GM19397 (cell line): ENCODE measurements at regions not wholly inside any gene's neighbourhood (a gene's known extent, or its start where the extent isn't known, plus 50 kb on each side); places are given as distances from the start of the nearest gene placed in this dataset.

Experiments used
- ATAC-seq: cut with Tn5 transposase; IDR thresholded peaks from one replicate; pipeline ENCODE4 v1.9.1; 2021; ENCODE audit warnings: mild to moderate bottlenecking, moderate library complexity; ENCODE audit not compliant: unreplicated experiment

DNA sequence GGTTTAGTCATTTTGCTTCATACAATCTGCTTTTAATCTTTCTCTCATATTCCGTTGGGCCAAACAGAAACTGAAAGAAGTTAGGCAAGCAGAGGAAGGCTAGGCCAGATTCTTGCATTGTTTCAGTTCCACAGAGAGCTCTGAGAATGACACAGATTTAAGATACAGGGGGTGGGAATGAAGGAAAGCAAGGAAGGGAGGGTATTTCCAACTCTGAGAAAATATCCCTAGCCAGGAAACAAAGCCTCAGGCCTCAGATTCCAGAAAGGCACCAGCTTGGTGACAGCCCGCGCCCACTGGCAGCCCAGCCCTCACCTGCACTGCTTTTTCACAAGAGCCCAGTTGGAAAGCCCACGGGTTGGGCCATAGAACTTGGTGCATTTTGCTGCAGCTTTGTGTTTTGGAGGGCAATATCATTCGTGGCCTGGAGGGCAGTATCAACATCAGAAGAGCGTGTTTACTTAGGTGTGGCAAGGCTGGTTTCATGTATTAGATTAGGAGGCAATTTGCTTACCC, 63.5 kb downstream of the ENC1 start:
- ATAC-seq: peak; percentile 50

DNA sequence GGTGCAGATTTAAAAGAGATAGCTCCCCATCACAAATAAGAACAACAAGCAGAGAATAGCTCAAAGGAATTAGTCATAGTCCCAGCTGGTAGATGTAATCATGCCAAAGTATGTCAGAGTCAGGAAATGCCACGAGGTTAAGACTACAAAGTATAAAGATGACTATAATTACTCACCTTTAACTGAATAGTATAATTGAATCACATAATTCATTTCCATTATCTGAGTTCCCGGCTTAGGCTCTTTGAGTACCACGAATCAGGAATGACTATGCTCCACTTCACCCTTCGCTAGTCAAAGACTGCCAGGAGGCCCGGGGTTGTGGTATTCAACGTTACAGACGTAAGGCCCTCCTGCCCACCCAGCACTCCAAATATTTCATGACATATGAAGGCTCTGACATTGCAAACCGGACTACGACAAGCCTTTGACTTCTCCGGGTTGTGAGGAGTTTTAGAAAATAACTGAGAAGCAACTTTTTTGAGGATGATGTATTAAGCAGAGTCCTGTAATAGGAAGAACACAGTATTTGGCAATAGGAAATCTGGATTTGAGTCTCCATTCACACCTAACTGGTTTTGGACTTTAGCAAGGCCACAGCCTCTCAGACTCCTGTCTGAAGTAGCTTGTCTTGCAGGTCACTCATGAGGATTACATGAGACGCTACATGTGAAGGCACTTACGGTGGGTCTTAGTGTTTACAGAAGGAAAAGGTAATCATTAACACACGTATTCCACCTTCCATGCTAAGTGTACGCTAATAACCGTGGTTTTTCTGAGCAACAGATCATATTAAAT, 64.6 kb downstream of the ENC1 start:
- ATAC-seq: no peak

DNA sequence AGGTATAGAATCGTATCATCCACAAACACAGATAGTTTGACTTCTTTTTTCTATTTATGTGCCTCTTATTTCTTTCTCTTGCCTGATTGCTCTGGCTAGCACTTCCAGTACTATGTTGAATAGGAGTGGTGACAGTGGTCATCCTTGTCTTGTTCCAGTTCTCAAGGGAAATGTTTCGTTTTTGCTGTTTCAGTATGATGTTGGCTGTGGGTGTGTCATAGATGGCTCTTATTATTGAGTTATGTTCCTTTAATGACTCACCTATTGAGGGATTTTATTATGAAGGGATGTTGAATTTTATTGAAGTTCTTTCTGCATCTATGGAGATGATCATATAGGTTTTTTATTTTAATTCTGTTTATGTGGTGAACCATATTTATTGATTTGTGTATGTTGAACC, 70.3 kb downstream of the ENC1 start:
- ATAC-seq: no peak

DNA sequence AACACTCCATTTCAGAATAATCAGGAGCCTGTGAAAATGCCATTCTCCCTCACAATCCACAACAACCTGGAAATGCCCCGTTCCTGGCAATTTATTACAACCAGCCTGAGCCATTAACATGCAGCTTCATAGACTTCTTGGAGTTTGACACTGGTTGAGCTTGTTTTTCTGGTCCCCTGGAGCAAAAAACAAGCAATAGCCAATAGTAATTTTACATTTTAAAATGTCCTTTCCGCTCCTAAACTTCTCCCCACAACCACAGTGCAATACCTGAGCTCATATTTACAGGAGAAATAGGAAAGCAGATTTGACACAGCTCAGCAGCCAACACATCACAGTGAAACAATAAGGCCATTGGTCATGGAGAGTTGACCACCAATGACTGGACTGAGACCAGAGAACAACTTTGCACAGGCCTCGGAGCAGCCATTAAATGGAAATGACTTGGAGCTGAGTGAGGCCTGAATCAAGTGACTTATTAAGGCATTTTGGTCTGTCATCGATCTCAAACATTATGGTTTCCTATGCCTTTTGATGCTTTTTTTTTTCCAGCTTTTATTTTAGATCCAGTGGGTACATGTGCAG, 73.0 kb downstream of the ENC1 start:
- ATAC-seq: no peak

DNA sequence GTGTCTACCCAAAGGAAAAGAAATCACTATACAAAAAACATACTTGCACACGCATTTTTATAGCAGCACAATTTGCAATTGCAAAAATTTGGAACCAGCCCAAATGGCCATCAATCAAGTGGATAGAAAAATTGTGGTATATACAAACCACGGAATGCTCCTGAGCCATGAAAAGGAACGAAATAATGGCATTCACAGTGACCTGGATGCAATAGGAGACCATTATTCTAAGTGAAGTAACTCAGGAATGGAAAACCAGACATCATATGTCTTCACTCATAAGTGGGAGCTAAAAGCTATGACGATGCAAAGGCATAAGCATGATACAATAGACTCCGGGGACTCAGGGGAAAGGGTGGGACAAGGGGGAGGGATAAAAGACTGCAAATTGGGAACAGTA, 78.4 kb downstream of the ENC1 start:
- no peak for ATAC-seq

DNA sequence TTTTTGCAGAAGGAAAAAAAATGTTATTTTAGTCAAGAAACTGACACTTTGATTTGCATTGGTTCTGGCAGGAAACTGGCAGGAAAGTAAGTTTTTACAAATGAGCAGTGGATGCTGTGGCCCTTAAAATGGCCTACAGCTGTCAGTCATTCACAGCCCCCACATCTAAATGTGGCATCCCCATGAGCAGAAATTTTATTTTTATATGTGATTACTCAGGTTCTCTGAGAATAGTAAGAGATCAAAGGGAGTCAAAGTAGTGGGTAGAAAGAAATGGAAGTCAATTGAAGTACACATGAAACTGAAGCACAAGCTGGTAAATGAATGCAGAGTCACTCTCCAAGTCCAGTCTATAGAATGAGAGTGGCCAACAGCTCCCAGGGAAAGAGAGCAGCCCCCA, 80.3 kb downstream of the ENC1 start:
- ATAC-seq: no peak

DNA sequence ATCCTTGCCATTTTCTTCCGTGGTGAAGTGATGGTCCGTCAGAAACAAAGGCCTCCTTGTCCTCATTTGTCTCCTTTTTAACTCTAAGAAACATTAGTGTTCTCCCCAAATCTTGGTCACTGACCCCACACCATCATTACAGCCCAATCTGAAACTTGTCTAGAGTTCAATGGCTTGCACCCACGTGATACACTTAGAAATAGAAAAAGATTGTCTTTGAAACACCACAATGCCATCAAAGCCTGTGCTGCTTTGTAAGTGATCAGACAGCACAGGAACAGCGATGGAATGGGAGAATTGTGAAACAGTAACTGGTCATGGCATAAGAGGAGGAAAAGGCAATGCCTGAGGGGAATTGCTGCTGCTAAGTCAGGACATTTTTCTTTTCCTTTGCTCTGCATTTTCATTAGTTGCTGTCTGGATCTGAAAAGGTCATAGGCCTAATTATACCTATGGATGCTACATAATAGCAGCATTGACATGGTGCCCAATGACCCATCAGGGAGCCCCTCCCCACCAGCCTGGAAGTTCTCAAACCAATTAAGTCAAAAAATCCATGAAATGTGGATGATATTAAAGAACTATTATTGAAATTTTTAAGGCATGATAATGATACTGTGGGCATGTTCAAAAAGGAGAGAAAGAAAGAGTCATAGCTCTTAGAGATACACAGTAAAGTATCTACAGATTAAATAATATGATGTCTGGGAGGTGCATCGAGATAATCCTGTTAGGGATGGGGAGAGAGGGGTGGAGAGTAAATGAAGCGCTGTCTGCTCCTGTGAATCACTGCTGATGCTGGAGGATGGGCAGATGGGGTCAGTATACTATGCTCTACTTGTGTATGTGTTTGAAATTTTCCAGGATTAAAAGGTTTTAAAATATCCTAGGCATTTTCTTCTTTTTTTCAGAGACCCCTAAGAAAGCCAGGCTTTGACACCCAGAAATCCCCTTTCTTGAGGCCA, 83.6 kb downstream of the ENC1 start:
- no peak for ATAC-seq

DNA sequence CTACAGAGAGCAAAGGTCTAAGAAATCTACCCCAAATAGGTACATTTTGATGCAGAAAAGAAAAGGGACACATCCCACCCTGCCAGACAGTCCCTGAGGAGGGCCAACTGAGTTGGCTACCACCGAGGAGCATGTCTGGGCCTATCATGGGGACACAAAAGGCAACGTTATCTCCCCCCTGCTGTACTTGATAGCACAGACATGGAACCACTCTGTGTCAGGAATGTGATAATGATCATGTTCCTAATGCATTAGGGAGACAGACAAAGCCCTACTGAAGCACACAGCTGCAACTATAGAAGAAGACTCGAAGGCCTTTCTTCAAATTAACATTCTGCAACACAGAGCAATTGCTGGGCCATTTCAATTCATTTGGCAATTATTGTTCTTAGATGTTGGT, 84.5 kb downstream of the ENC1 start:
- ATAC-seq: no peak

DNA sequence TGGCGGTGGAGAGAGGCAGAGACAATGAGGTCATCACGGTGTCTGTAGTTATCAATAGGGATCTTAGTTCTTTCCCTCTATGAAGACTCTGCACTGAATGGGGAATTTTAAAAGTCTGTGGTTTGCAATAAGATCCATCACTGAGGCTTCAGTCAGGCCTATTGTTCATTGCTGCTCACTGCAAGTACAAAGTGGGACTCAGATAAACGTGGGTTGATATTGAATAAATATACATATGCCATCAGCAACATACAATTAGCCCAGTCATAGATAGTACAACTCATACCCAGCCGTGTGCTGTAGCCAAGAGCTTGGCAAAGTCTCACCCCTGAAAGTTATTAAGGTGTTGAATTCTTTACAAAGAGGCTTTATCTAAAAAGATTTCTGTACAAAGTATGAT, 88.4 kb downstream of the ENC1 start:
- ATAC-seq: no peak

DNA sequence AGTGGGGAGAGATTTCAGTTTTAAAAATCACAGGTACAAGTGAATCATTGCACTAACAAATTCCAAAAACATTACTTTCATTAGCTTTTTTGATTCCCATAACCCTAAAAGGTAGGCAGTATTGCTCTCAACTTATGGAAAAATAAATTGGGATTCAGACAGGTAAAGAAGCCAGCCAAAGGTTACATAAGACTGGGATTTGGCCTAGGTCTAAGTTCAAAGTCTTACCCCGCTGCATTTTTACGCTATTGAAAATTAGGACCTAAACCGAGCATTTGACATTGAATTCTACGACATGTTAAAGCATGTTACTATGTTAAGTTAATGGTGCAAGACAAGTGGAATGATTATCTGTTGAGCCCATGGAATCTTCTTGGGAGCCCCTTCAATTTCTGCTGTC, 89.6 kb downstream of the ENC1 start:
- no peak for ATAC-seq

DNA sequence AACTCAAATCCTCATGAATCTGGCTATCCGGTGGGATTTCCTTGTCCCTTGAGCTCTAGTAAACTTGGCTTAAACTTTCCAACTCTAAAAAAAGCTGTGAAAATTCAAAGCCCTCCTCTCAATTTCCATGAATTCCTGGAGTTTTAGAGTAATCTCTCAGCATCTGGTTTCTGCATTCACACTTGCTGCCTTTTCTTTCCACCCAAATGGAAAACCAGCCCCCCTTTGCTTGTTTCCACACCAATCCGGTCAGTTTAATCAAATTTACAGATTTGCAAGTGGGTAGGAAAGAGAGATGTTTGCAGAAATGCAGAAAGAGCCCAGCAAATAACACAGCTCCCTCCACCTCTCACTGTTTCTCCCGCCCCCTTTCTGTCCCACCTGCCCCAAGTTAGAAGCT, 91.1 kb downstream of the ENC1 start:
- ATAC-seq: no peak

DNA sequence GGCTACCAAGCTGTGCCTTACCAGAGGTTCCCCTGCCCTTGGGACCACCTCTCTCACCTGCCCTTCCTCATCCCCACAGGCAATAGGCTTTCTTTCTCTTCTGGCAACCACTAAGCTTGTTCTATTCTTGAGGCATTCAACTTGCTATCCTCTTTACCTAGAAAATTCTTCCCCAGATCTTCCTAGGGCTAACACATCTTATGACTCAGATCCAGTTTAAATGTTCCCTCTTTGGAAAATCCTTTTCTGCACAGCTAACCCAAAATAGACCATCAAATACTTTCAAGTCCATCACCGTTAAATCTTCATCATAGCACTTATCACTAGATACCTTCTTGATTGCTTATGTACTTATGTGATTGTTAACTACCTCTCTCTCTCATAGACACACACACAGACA, 93.7 kb downstream of the ENC1 start:
- ATAC-seq: no peak

DNA sequence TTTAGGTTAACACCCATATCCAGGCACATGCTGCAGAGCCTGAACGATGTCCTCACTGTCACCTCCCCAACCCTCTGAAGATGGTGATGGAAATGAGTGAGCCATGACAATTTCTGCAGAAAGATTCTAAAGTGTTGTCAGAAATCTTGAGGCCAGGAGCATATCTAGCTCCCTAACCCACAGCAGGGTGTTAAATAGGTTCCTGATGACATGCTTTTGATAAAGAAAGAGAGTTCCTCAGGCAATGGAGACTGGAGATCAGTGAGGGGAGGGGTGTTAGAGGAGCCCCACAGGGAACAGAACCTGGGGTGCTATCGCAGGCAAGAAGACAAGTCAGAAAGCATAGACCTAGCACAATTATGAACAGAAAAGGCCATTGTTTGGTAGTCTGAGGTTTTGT, 95.7 kb downstream of the ENC1 start:
- no peak for ATAC-seq

DNA sequence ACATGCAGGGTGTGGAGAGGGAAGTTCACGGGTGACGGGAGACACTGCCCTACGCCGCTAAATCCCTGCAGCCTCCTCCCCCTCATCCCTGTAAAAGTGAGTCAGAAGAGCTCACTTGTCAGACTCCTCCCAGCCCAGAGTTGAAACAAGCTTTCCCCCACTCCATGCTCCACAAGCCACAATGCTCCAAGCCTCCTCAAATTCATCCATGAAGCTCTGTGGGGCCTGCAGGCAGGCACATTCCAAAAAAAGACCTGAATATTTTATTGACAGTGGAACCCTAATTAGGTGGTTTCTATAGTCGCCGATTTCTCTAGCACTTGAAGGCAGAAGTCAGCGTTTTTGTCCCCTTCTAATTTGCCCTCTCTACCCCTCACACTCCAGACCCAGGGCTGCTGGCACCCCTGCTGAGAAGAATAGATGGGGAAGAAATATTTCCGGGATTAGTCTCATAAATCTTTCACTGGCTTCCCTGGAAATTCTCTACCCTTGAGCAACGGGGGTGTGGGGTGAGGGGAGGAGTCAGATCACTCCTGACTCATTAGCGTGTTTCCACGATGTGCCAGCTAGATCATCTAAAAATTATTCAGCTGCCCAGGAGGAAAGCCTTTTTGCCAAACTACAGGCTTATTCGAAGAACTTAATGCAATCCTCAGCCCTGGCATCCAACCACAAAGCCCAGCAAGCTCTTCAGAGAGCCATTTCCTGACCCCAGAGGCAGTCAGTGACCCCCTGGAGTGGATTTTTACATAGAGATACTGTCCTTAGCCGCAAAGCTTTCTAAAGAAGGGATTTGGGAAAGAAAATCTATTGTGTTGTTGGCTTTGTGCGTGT, 97.1 kb downstream of the ENC1 start:
- no peak for ATAC-seq

DNA sequence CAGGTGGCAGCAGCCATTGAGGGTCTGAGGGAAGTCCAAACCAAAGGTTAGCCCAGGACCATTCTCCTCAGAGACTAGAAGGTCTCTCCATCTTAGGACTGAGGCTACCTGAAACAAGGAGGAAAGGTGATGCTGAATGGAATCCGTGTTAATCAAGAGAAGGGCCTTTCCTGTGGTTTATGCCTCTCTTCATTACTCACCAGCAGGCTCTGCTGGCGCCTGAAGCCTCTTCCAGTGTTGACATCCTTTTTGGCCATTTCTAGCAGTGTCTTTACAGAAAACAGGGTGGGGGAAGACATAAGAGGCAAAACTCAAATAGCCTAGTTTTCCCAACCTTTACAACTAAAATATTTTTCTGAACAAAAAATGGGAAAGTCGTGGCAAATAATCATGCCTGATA, 98.0 kb downstream of the ENC1 start:
- ATAC-seq: no peak

DNA sequence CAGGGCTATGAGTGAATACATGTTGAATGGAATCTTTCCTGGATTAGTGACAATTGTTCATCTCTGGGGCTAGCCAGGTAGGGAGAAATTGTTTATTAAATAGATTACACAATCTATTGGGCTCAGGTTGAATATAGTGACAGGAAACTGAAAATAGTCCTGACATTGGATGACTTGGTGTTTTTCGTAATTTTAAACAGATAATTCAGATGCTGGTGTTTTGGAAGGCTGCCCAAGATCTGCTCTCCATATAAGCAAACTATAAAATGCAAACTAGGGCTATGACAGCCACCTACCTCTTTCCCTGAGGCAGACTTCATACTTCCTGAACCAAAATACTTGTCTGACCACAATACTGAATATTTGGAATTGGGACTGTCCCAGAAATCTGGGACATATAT, 99.1 kb downstream of the ENC1 start:
- ATAC-seq: no peak

DNA sequence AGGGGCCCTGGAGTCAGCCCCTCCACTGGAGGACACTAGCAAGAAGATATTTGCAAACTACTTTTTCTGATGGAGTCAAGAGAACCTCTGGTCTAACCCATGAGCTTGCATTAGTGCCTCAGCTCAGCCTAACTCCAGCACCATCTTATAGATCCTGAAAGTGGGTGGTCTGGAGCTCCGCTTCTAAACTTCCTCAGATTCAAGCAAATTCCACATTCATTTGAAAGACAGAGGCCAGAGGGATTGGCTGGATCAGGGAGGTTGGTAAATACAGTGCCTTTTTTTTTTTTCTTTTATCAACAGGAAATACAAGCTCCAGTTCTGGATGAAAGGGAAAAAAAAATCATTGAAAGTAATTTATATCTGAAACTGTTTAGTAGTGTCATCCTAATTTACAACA, 99.9 kb downstream of the ENC1 start:
- ATAC-seq: no peak

DNA sequence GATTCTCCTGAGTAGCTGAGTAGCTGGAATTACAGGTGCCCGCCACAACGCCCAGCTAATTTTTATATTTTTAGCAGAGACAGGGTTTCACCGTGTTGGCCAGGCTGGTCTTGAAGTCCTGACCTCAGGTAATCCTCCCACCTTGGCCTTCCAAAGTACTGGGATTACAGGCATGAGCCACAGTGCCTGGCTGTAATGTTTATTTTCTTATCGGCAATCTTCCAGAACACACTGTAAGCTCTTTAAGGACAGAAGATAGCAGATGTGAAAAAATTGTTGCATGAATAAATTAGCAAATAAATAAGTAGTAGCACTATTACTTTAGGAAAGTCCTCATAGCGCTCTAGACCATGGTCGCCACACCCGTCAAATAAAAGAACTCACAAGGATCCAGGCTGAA, 100.5 kb downstream of the ENC1 start:
- no peak for ATAC-seq

DNA sequence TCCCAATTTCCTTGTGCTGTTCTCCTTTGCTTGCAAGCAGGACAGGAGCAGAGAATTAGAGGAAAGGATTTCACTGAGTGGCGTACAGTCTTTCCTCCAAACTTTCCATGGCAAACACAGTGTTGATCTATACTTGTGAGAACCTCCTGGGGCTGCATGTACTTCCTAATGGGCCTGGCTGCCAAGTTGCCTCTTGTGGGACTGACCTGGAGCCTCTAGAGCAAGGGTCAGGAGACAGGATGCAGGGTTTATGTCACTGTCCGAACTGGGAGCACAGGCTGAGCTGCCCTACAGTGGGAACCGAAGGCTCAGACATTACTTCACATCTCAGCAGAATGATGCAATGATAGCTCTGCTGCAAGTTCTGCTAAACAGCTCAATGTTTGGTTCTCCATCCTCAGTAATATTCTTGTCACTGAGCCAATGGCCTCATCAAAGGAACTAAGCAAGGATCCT, 102.3 kb downstream of the ENC1 start:
- ATAC-seq: no peak

DNA sequence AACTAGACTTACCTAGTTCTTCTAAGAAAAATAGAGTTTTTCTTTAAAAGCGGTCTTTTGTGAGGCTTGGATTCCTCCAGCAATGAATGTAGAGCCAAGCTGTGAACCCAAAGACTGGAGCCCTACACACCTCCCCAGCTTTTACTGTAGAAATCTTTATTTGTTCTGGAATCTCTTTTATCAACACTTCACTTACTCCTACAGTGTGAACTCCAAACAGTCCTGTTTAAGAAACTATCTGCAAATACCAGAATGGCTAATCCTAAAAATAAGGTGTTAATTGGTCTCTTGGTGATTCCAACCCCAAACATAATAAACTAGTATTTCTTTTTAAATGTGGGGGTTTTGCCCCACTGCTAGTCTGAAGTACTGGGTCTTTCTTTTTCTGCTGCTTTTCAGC, 103.9 kb downstream of the ENC1 start:
- no peak for ATAC-seq

DNA sequence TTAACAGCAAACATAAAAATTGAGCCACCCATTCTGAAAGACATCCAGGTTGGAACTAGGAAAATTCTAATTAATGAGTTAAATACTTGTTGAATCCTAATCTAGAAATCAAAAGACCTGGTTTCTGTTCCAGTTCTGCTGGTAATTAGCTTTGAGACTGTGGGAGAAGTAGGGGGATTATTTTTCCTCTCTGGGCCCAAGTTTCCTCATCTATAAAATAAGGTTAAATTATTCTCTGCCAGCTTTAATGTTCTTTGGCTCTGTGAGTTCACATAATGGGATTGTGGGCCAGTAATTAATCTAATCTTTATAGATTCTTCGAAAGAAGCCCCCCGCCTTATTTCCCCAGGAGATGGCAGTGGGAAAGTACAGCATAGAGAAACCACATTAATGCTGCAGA, 104.6 kb downstream of the ENC1 start:
- no peak for ATAC-seq
